PC-9 (cell line): ENCODE measurements at regions not wholly inside any gene's neighbourhood (a gene's known extent, or its start where the extent isn't known, plus 50 kb on each side); places are given as distances from the start of the nearest gene placed in this dataset.

Source experiments
- EZH2 ChIP-seq: fragments of 200-600 bp; sonication (generic); IDR thresholded peaks from 2 replicates; pipeline ENCODE4 v1.8.0; 2017; ENCODE audit warnings: antibody characterized with exemption, low read depth
- TF ChIP-seq, protein P1 (sequence below): fragments of 200-600 bp; sonication (generic); conservative IDR thresholded peaks from 2 replicates; pipeline ENCODE4 v1.6.1; 2017; ENCODE audit warnings: mixed run types, antibody characterized with exemption, mild to moderate bottlenecking, moderate library complexity

DNA sequence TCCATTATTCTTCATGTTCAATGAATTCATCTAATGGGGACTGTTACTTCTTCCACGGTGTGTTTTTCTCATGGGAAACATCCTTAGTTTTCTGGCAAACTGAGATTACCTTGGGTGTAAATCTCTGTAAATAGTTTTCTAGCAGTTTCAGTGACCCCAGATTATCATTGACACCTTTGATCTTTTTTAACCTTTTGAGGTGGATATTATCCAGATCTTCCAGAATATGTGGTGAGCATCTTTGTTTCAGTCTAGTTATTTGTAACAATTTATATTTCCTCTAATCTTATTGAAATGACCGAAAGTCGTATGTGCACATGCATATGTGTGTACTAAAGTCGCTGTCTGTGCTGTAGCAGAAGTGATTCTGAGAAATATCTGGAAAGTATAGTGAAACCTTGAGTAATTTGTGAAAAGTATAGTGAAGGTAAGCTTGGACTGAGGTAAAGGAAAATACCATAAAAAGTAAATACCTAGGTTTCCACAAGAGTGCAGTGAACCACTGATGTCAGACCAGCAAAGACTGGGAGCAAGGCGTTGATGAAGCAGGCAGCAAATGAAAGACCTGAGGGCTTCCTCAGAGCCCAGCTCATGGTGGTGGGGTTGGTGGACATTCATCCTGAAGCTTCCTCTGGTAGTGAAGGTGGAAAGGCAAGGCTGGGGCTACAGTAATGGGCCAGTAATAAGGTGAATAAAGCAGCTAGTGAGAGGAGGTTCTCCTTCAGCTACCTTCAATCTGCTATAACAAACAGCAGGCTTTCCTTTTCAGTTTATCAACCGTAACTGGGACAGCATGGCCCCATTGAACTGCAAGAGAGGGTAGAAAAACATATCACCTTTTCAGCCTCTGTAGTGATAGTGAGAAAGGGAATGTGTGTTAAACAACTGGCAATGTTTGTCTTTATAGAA is 480.2 kb upstream of the FBXO33 start:
- TF ChIP-seq, protein P1, sequence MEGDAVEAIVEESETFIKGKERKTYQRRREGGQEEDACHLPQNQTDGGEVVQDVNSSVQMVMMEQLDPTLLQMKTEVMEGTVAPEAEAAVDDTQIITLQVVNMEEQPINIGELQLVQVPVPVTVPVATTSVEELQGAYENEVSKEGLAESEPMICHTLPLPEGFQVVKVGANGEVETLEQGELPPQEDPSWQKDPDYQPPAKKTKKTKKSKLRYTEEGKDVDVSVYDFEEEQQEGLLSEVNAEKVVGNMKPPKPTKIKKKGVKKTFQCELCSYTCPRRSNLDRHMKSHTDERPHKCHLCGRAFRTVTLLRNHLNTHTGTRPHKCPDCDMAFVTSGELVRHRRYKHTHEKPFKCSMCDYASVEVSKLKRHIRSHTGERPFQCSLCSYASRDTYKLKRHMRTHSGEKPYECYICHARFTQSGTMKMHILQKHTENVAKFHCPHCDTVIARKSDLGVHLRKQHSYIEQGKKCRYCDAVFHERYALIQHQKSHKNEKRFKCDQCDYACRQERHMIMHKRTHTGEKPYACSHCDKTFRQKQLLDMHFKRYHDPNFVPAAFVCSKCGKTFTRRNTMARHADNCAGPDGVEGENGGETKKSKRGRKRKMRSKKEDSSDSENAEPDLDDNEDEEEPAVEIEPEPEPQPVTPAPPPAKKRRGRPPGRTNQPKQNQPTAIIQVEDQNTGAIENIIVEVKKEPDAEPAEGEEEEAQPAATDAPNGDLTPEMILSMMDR: no peak
- no peak for TF ChIP-seq EZH2
